Stimulated activated CD4-positive, alpha-beta T cell treated with anti-CD3 and anti-CD28 coated beads, Interleukin-1b, Interleukin-23, amount 100 ng/mL, for 24 hours (primary cell): ENCODE measurements at regions not wholly inside any gene's neighbourhood (a gene's known extent, or its start where the extent isn't known, plus 50 kb on each side); places are given as distances from the start of the nearest gene placed in this dataset.
"Not testable (repeated sequence)": the region's sequence is repeated elsewhere in the genome, so short reads cannot be mapped to it uniquely, and the experiment has no call there.

Source experiments
- DNase-seq, 4 experiments: peaks; one replicate each; pipeline ENCODE4 v3.0.0-alpha.2; 2020; ENCODE audit warnings: low read depth in 4 of 4, low spot score in 1 of 4

DNA sequence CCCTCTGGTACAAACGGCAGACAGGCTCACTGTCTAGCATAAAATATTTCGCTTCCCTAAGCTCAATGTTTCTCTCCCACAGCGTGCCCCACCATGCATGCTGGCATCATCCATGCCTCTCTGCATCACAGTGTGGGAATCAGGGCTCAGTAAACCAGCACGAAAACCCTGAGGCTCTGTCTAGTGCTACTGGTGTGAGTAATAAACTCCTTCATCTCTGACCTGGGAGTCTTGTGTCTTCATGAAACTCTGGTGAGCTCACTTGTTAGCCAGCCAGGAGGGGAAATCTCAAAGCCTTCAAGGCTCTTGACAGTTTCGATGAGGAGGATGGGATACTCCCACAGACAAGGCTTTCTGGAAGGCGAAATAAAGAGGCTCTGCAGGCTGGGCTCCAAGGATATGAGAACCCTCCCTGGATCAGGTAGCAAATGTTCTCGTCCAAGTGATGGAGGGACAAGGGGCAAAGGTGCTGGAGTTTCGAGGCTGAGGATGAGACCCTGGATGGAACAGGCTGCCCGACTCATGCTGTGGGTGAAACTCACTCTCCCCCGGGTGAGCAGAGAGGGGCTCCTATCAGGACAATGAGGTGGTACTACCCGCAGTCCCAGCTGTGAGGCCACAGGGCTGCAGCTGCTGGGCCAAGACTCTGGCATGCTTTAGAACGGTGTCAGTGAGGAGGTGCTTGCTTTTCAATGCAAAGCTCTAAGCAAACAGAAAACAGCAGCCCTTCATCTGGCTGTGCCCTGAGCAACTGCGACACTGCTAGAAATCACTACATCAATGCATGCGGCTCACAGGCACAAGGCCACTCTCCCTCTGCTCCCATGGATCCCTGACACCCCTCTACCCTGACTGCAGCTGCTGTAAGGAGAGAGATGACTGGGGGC, 69.3 kb downstream of the SHANK2 start:
- DNase-seq = no peak

DNA sequence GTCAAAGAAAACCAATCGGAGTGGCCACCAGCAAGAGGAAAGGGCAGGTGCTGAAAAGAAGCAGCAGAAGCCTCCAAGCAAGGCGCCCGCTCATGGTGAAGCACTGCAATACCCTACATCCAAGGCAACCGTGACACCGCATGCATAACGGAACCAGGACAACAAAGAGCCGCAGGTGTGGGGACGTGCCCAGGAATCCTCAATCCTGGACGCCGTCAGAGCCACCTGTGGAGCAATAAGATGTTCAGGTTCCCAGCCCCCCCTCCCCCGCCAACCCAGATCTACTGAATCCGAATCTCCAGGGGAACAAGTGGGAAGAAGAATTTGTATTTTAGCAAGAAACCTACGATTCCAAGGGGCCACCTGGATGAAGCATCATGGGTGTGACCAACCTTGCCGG, 70.8 kb downstream of the SHANK2 start:
- DNase-seq = no peak

DNA sequence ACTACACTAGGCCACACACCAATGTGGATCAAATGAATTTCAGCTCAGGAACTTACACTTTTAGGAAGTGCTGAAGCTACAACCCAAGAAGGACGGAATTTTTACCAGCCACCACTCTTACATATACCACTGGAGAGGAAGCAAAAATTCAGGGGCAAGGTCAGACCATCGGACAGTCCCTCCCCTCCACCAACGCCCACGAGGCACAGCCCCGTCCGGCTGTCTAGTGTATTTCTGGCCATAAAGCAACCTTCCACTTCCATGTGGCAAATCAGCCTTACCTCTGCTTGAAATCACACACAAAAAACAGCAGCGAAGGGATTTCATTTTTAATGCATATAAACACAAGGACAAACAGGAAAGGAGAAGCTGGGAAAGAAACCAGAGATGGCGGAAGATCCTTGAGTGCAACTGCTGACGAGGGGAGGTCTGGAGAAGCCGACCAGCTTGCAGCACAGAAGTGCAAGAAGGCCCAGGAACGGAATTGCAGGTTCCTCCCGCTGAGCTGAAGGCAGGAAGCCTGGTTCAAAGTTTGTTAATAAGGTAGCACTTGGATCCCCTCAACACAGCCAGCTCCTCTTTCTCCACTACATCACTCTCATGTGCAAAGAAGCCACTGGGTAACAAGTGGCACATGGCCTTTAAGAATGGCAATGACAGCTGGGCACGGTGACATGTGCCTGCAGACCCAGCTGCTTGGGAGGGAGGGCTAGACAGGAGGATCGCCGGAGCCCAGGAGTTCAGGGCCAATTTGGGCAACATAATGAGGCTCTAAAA, 71.5 kb downstream of the SHANK2 start:
- DNase-seq = no peak

DNA sequence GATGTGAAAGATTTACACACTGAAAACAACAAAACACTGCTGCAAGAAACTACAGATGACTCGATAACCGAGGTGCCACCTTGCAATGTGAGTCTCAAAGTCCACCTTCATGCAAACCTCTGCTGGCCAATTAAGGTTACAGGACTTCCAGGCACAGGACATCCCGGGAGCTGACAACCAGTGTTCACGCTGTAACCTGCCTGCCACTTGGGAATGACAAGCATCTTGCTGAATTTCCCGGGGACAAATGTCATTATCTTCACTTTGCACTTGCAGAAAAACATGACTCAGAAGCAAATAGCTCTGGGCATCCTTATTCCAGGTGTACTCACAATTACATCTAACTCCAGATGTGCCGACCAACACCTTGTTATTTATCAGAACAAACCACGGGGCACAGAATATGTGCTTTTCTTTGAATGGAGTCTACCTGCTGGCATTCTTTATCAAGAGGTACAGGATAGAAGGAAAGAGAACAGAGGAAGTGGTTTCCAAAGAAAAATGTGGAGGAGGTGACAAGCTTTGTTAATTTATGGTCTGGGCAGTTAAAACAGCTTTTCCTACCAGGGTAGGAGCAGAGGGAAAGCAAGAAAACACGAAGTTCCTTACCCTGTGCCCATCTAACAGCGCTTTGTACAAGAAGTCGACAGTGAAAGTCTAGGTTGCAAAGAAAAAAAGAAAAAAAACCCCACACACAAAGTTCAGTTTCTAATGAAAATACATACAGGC, 72.3 kb downstream of the SHANK2 start:
- DNase-seq = no peak

DNA sequence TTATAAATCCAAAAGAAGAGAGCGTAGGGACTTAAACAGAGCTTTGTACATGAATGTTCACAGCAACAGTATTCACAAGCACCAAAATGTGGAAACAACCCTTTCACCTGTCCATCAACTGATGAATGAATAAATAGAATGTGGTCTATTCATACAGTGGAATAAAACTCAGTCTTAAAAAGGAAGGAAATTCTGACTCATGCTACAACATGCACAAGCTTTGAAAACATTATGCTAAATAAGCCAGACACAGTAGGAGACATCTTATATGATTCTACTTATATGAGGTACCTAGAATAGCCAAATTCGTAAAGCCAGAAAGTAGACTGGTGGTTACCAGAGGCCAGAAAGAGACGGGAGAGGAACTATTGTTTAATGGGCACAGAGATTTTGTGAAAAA, 74.3 kb downstream of the SHANK2 start:
- no peak for DNase-seq

DNA sequence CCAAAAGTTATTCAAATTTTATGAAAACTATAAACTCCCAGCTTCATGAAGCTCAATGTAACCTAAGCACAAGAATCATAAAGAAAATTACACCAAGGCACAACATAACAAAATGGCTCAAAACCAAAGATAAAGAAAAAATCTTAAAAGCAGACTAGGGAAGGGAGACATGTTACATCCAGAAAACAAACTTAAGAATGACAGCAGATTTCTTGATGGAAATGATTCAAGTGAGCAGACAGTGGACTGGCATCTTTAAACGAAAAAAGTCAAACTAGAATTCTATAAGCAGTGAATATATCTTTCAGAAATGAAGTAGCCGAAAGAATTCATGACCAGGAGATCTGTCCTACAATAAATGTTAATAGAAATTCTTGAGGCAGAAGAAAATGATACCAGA, 75.6 kb downstream of the SHANK2 start:
- DNase-seq = no peak

DNA sequence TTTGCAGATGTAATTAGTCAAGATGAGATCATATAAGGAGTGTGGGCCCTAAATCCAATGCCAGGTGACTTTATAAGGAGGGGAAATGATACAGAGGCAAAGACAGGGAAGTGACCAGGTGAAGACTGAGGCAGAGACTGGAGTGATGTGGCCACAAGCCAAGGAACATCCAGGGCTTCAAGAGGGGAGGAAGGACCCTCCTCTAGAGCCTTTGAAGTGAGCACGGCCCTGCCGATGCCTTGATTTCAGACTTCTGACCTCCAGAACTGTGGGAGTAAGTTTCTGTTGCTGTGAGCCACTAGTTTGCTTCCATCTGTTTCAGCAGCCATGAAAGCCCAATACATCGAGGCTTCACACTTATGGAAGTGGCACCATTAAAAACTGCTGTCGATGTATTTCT, 78.7 kb downstream of the SHANK2 start:
- no peak for DNase-seq

DNA sequence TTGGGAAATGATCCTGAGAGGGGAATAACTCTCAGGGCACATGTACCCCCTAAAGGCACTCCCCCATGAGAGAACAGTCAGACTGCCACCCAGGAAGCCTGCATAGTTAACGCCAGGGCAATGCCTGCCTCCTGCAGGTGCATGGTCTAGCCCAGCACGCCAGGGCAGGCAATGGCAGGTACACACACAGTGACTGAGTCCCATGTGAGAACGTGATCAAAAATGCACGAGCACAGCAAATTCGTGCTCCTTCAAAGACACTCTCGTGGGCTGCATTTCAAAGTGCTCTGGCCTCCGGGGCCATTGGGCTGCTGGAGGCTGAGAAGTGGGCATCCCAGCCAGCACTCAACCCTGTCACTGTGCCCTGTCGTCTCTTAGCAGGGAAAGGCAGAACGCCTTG, 79.7 kb downstream of the SHANK2 start:
- no peak for DNase-seq

DNA sequence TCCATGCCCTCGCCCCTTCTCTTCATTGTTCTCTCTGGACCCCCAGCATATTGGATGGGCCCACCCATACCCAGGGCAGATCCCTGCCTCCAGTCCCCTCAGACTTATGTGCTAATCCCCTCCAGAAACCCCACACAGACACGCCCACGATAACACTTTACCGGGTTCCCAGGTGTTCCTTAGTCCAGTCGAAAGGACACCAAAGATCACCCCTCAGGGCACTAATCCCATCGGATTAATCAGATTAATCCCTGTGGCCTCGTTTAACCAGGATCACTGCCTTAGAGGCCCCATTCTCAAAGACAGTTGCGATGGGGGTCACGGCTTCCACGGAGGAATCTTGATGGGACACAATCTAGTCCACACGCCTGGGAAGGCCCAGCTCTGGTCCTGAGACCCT, 80.8 kb downstream of the SHANK2 start:
- no peak for DNase-seq

DNA sequence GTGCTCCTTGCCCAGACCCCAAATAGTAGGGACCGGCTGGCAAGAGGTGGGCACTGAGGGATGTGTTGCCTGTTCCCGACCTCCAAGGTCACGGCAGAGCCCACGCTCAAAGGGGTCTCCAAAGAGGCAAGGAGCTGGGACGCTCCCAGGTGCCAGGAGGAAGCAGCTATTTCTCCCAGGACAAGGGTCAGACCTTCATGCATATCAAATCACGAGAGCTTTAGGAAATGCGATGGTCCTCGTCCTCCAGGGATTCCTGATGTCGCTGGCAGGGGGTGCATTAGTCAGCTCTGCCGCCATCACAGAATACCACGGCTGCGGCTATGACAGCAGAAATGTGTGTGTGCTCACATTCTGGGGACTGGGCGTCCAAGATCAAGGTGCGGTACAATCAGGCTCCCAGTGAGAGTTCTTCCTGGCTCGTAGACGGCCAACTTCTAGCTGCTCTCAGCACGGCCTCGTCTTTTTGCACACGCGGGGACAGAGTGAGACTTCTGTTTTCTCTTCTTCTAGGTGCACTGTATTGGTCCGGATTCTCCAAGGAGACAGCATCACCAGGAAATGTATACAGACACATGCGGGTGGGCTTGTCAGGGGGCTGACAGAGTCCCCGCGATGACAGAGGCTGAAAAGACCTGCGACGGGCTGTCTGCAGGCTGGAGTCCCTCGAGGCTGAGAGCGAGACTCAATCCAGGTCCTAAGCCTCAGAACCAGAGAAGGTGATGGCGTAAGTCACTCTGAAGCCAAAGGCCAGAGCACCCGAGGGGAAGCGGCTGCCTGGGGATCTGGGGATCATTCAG, 81.6 kb downstream of the SHANK2 start:
- no peak for DNase-seq

DNA sequence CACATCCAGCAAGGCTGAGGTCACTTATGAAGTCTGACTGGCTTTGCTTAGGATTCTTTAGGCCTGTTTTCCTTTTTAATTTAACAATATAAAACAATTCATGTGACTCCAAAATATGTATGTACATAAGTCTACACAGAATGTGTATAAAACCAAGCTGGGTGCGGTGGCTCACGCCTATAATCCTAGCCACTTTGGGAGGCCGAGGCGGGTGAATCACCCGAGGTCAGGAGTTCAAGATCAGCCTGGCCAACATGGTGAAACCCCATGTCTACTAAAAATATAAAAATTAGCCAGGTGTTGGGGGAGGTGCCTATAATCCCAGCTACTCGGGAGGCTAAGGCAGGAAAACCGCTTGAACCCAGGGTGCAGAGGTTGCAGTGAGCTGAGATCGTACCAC, 83.1 kb downstream of the SHANK2 start:
- no peak for DNase-seq

DNA sequence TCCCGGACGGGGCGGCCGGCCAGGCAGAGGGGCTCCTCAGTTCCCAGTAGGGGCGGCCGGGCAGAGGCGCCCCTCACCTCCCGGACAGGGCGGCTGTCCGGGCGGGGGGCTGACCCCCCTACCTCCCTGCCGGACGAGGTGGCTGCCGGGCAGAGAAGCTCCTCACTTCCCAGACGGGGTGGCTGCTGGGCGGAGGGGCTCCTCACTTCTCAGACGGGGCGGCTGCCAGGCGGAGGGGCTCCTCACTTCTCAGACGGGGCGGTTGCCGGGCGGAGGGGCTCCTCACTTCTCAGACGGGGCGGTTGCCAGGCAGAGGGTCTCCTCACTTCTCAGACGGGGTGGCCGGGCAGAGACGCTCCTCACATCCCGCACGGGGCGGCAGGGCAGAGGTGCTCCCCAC, 84.6 kb downstream of the SHANK2 start:
- not testable (repeated sequence) for DNase-seq

DNA sequence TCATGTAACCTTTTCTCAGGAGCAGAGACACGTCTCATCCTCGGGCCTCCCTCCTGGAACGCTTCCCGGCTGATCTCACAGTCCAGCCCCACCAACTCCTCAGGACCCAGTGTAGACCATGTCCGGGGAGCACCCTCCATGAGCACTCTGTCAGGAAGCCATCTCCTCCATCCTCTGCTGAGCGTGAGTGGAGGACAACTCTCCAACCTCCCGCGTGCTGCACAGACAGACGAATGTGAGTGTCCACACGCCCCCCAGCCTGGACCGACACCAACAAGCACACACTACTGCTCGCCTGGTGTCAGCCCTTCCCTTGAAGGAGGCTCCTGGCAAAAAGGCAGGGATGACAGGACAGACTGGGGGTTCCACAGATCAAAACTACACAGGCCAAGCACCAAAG, 86.6 kb downstream of the SHANK2 start:
- no peak for DNase-seq

DNA sequence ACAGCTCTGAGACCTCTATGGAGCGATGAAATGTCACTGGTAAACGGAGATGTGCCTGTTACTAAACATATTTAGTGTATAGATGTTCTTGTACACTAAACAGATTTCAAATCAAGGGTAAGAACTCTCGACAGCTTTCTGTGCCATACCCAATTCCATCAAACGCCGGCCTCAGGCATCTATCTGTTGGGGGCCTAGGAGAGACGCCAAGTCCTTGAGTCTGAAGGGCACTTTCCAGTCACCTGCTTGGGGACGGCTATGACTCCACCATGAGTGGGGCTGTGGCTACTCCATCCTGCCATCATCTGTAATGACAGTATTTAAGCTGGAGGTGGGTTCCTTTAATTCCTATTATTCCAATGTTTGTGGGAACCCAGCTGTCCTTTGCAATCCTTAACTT, 87.8 kb downstream of the SHANK2 start:
- DNase-seq = no peak

DNA sequence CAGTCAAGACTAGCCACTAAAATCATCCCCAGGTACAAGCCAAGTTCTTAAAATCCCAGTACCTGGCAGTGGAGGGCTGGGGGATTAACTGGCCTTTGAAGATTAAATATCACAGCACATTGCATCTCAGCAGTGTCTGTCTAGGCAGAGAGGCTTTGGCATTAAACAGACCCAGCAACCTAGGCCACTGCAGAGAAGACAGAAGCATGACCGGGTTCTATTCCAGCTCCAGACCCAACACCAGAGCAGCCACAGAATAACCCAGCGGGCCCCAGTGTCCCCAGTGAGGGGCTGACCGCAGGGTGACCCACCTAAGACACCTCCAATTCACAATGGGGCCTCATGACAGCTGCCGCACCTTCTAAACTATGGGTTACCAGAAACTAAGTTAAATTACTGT, 88.2 kb downstream of the SHANK2 start:
- DNase-seq = no peak

DNA sequence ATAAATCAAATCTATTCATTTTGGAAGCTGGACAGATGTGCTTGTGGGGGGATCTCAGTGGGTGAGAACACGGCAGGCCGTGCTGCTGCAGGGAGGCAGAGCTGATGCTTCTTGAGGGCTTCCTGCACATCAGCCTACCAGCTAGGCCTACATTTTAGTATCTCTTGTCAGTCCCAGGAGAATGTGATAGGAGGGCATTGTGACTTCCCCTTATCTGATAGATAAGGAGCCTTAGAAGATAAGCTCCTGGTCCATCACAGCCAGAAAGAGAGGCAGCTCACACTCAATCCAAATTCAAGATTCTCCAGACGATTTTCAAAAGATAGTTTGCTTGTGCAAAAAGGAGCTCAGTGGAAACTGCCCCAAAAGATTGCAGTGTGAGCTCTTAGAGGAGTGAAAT, 89.0 kb downstream of the SHANK2 start:
- DNase-seq = no peak

DNA sequence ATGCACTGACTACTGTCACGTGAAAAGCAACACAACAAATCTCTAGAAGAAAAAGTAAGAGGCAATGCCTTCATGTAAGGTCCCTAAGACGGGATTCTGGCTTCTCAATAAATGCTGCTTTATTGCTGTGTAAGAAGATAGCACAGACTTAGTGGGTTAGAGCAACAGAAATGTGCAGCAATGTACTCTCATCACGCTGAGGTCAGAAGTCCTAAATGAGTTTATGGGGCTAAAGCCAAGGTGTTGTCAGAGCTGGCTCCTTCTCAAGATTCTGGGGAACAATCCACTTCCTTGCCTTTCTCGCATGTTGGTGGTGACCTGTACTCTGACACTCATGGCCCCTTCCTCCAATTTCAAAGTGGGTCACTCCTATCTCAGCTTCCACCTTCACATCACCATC, 93.4 kb downstream of the SHANK2 start:
- DNase-seq = no peak

DNA sequence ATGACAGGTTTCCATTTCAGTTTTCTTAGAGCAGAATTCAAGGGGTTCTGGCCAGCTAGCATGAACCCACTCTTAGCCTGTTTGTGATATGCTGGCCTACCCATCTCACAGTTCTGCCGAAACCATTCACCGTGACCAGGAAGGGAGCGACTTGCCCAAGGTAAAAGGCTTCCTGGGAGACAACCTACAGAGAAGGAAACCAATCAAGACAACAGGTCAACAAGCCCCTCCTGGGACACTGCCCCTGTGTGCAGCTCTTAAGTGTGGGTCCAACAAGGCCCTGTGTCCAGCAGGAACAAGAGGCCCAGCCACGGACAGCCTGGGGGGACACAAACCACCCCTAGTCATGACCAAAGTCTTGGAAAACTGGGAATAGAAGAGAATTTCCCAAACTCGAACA, 94.7 kb downstream of the SHANK2 start:
- DNase-seq = not testable (repeated sequence)

DNA sequence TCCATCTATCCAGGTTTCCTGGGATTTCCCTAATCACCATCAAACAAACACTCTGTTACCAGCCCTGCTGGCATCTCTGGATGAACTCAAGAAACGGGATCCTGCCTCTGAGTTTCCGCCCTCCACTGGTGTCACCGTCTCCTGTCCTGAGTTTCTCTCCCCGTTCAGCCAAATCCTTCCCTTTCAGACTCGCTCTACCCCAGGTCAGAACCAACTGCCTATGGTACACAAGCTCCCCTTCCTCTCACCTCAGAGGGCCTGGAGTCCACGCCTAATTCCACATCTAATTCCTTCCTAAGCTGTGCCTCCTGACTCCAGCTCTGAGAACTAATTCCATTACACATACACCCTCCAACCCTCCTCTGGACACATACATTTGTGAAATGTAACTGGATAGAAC, 96.1 kb downstream of the SHANK2 start:
- no peak for DNase-seq

DNA sequence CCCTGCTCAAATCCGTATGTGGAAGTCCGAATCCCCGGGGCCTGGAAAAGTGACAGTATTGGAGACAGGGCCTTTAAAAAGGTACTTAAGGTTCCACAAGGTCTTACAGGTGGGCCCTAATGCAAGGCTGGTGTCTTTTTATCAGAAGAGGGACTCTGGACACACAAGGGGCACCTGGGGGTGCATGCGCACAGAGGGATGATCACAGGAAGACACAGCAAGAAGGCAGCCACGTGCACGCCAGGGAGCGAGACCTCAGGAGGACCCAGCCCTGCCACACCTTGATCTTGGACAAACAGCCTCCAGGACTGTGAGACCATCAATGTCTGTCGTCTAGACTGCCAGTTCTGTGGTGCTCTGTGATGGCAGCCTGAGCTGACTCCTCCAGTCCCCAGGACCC, 96.5 kb downstream of the SHANK2 start:
- DNase-seq = no peak

DNA sequence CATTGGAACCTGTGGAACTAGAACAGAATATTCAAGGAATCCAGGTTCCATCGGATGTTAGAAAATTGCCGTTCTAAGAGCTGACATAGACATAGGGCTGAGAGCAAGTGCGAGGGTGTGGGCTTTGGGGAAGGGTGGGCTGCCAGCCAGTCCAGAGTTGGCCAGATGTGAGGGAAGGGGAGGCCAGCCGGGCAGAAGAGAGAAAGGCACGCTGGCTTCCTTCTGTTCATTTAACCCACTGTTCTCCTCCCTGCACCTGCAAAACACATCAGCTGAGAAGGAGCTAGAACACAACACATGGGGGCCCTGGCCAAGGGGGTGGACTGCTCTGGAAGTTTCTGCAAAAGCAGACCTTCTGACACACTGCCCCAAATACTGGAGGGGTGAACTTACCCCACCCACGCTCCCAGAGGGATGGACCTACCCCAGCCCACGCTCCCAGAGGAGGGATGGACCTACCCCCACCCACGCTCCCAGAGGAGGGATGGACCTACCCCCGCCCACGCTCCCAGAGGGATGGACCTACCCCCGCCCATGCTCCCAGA, 98.0 kb downstream of the SHANK2 start:
- DNase-seq = no peak
